ENCODE measurements at regions not wholly inside any gene's neighbourhood (a gene's known extent, or its start where the extent isn't known, plus 50 kb on each side); places are given as distances from the start of the nearest gene placed in this dataset.

- no peak for TF ChIP-seq CTCF (IDR thresholded peaks at IDR 0.05; ENCODE audit: extremely low read depth, insufficient read depth, missing control alignments)
- in situ Hi-C loops (cut with MboI; ENCODE audit: low pct_unique_long_range_greater_than_20kb, low sequenced_read_pairs, unreplicated experiment) = no loop called here
- DNase-seq (ENCODE audit: low spot score) = no peak
Measured at GRCh38 chr6:166045173-166045859, 122.3 kb downstream of the TBXT start.

DNA sequence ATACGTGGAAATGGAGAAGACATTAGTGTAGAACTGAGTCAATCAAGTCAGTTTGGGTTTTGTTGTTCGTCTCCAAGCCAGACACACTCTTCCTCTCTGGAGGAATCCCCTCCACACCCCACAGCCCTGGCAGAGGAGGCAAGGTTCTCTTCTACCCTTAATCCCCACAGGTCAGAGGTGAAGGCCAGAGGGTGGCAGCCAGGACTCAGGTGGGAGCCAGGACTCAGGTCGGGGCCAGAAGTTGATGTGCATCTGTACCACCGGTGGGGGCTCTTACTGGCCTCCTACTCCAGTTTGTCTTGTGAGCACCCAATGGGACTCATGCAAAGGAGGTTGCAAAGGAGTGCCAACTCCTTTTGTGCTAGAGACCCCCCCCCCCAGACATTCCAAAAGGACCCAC is 126.4 kb downstream of the TBXT start:
- in situ Hi-C loops (cut with MboI; ENCODE audit: low pct_unique_long_range_greater_than_20kb, low sequenced_read_pairs, unreplicated experiment) = no loop called here

GRCh38 chr6:166040292-166040691 is 127.4 kb downstream of the TBXT start:
- in situ Hi-C loops (cut with MboI; ENCODE audit: low pct_unique_long_range_greater_than_20kb, low sequenced_read_pairs, unreplicated experiment) = no loop called here

More for the DNA sequence above, 126.4 kb downstream of the TBXT start:
- DNase-seq (ENCODE audit: low spot score) = no peak
- no peak for TF ChIP-seq CTCF (IDR thresholded peaks at IDR 0.05; ENCODE audit: extremely low read depth, insufficient read depth, missing control alignments)

GRCh38 chr6:166036316-166037095 is 131.1 kb downstream of the TBXT start:
- no peak for TF ChIP-seq CTCF (IDR thresholded peaks at IDR 0.05; ENCODE audit: extremely low read depth, insufficient read depth, missing control alignments)
- DNase-seq (ENCODE audit: low spot score) = no peak
- in situ Hi-C loops (cut with MboI; ENCODE audit: low pct_unique_long_range_greater_than_20kb, low sequenced_read_pairs, unreplicated experiment) = no loop called here

More at GRCh38 chr6:166040292-166040691, 127.4 kb downstream of the TBXT start:
- no peak for DNase-seq (ENCODE audit: low spot score)
- TF ChIP-seq CTCF (IDR thresholded peaks at IDR 0.05; ENCODE audit: extremely low read depth, insufficient read depth, missing control alignments) = no peak

DNA sequence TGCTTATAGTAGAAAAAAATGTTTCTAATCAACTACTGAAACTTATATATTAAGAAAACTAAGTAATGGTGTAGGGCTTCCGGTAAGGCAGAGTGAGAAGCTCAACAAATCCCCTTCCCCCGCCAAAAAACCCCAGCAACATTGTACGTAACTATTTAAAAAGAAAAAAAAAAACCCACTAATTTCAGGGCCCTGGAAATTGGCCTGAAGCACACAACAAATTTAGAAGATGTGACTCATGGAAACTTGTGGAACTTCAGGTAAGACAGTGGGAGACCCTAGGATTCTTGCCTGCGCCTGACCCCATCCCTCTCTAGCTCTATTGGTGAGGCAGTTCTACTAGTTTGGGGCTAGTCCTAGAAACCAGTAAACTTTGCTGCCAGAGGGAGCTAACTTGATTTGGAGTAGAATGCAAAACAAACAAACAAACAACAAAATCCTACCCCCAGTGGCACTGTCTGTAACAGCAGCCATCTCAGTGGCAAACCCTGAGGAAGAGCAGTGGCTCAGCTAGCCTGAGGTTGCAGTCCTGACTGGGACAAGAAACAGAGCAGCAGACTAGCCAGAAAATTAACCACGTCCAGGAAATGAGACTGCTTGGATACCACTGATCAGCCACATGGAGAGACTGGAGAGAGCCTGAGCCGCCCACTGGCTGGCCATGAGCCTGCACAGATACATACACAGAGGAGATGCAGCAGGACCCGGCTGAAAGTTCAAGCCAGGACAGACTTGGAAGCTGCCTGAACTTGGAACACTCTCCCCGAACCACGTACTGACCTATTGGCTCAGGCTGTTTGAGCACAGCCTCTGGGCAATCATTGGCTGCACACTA is 135.1 kb downstream of the TBXT start:
- in situ Hi-C loops (cut with MboI; ENCODE audit: low pct_unique_long_range_greater_than_20kb, low sequenced_read_pairs, unreplicated experiment) = no loop called here
- no peak for DNase-seq (ENCODE audit: low spot score)
- no peak for TF ChIP-seq CTCF (IDR thresholded peaks at IDR 0.05; ENCODE audit: extremely low read depth, insufficient read depth, missing control alignments)

GRCh38 chr6:166031275-166031674 is 136.4 kb downstream of the TBXT start:
- no peak for DNase-seq (ENCODE audit: low spot score)
- no peak for TF ChIP-seq CTCF (IDR thresholded peaks at IDR 0.05; ENCODE audit: extremely low read depth, insufficient read depth, missing control alignments)
- in situ Hi-C loops (cut with MboI; ENCODE audit: low pct_unique_long_range_greater_than_20kb, low sequenced_read_pairs, unreplicated experiment) = no loop called here

Data from GM13977 (cell line).